GM12892 (cell line): ENCODE measurements at regions not wholly inside any gene's neighbourhood (a gene's known extent, or its start where the extent isn't known, plus 50 kb on each side); places are given as distances from the start of the nearest gene placed in this dataset.

Experiments
- POLR2A ChIP-seq: IDR thresholded peaks from 2 replicates; pipeline ENCODE4 v1.6.1; 2011; ENCODE audit warnings: low read depth, low read length, control low read depth
- POLR2AphosphoS5 ChIP-seq: IDR thresholded peaks from 2 replicates; pipeline ENCODE4 v1.6.1; 2011; ENCODE audit warnings: low read depth, low read length, control low read depth

GRCh38 chrX:1029494-1029893, 183.0 kb downstream of the CRLF2 start:
- TF ChIP-seq POLR2A (no peak), POLR2AphosphoS5 (no peak)
